Fibroblast of lung (primary cell): ENCODE measurements at regions not wholly inside any gene's neighbourhood (a gene's known extent, or its start where the extent isn't known, plus 50 kb on each side); places are given as distances from the start of the nearest gene placed in this dataset.

Source experiments
- EZH2 ChIP-seq: IDR thresholded peaks from 2 replicates; pipeline ENCODE4 v1.5.1; 2012; ENCODE audit warnings: low read length, control low read depth, mild to moderate bottlenecking; ENCODE audit errors: missing control alignments
- TF ChIP-seq, protein P1 (sequence below), 2 donors: IDR thresholded peaks in 1 of 2; conservative IDR thresholded peaks in 1 of 2; 1 replicate in 1 of 2; 2 replicates in 1 of 2; pipeline ENCODE4 v1.5.1; 2011 to 2012; ENCODE audit warnings: low read length in 2 of 2, control low read depth in 1 of 2, inconsistent platforms in 1 of 2, low read depth in 1 of 2, mild to moderate bottlenecking in 1 of 2

DNA sequence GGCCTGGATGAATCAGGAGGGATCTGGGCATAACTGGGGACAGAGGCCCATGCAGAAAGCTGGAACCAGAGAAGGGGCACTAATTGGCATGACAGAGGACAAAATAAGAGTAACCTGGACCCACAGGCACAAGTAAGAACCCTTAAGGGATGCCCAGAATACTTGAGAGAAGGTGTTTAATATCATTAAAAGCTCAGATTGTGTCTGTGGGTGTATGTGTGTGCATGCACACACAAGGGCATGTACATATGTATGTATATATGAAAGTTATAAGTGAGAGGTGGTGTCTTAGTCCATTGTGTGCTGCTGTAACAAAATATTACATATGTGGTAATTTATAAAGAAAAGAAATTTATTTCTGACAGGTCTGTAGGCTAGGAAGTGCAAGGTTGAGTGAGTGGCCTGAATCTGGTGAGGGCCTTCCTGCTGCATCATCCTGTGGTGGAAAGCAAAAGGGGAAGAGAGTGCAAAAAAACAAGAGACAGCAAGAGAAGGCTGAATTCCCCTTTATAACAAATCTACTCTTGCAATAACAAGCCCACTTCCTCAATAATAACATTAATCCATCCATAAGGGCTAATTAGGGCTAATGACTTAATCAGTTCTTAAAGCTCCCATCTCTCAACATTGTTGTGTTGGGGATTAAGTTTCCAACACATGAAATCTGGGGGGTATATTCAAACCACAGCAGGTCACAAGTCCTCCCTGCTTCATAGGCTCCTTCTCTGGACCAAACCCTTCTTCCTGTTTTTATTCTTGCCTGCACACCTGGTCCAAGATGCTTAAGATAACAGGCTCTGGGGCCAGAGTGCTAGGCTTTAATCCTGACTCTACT, 68.3 kb upstream of the POU2AF2 start:
- TF ChIP-seq, protein P1, sequence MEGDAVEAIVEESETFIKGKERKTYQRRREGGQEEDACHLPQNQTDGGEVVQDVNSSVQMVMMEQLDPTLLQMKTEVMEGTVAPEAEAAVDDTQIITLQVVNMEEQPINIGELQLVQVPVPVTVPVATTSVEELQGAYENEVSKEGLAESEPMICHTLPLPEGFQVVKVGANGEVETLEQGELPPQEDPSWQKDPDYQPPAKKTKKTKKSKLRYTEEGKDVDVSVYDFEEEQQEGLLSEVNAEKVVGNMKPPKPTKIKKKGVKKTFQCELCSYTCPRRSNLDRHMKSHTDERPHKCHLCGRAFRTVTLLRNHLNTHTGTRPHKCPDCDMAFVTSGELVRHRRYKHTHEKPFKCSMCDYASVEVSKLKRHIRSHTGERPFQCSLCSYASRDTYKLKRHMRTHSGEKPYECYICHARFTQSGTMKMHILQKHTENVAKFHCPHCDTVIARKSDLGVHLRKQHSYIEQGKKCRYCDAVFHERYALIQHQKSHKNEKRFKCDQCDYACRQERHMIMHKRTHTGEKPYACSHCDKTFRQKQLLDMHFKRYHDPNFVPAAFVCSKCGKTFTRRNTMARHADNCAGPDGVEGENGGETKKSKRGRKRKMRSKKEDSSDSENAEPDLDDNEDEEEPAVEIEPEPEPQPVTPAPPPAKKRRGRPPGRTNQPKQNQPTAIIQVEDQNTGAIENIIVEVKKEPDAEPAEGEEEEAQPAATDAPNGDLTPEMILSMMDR (conservative IDR thresholded peaks at IDR 0.05 in 1 of 2, IDR thresholded peaks at IDR 0.05 in 1 of 2; ENCODE audit: low read depth in 1 of 2, low read length in 2 of 2) = no peak
- TF ChIP-seq EZH2 = no peak
